SJSA1 (cell line): ENCODE measurements at regions not wholly inside any gene's neighbourhood (a gene's known extent, or its start where the extent isn't known, plus 50 kb on each side); places are given as distances from the start of the nearest gene placed in this dataset.
"Not testable (repeated sequence)": the region's sequence is repeated elsewhere in the genome, so short reads cannot be mapped to it uniquely, and the experiment has no call there.

Source experiments
- DNase-seq, 2 experiments: peaks; one replicate each; pipeline ENCODE4 v3.0.0-alpha.2; 2015 to 2020; ENCODE audit warnings: low spot score in 2 of 2, low read depth in 1 of 2
- H3K27ac ChIP-seq: fragments of 250-450 bp; sonication (Bioruptor Pico); 2 replicates; pipeline ENCODE4 v1.5.1; 2020; ENCODE audit warnings: mild to moderate bottlenecking, moderate library complexity
- H3K27me3 ChIP-seq: fragments of 250-450 bp; sonication (Bioruptor Pico); replicated peaks from 2 replicates; pipeline ENCODE4 v1.5.1; 2020; ENCODE audit warnings: mild to moderate bottlenecking, moderate library complexity
- H3K36me3 ChIP-seq: fragments of 250-450 bp; sonication (Bioruptor Pico); 2 replicates; pipeline ENCODE4 v1.5.1; 2020; ENCODE audit warnings: mild to moderate bottlenecking
- H3K4me1 ChIP-seq: fragments of 250-450 bp; sonication (Bioruptor Pico); replicated peaks from 2 replicates; pipeline ENCODE4 v1.6.1; 2021; ENCODE audit warnings: mild to moderate bottlenecking
- H3K4me3 ChIP-seq: fragments of 250-450 bp; sonication (Bioruptor Pico); 2 replicates; pipeline ENCODE4 v1.5.1; 2020; ENCODE audit warnings: mild to moderate bottlenecking
- H3K9me3 ChIP-seq: fragments of 250-450 bp; sonication (Bioruptor Pico); replicated peaks from 2 replicates; pipeline ENCODE4 v1.5.1; 2020; ENCODE audit warnings: mild to moderate bottlenecking

GRCh38 chr1:191427593-191427992 lies 730.7 kb upstream of the RGS18 start:
- Histone ChIP-seq H3K4me3 (no peak overlapping the region), H3K27me3 (no peaks in the 10 kb centered on the region), H3K36me3 (no peaks in the 10 kb centered on the region), H3K27ac (no peak overlapping the region), H3K9me3 (peaks cover 3% of the 10 kb centered on the region; the same call in 1 of the 2 replicates), H3K4me1 (no peaks in the 10 kb centered on the region)
- no peak for DNase-seq

GRCh38 chr1:191432817-191433216 lies 725.4 kb upstream of the RGS18 start:
- H3K9me3 ChIP-seq: peaks cover 9% of the 10 kb centered on the region; the same call in 1 of the 2 replicates
- no peak overlapping the region for H3K27ac ChIP-seq
- H3K27me3 ChIP-seq: no peaks in the 10 kb centered on the region
- DNase-seq: no peak
- no peaks in the 10 kb centered on the region for H3K4me1 ChIP-seq
- no peak overlapping the region for H3K4me3 ChIP-seq
- no peaks in the 10 kb centered on the region for H3K36me3 ChIP-seq

GRCh38 chr1:191438979-191439378 lies 719.3 kb upstream of the RGS18 start:
- Histone ChIP-seq H3K36me3 (no peaks in the 10 kb centered on the region), H3K9me3 (0 out of 2 replicates have a peak, but pooled peaks cover 5% of the 10 kb centered on the region), H3K4me3 (no peak overlapping the region), H3K27me3 (no peaks in the 10 kb centered on the region), H3K4me1 (no peaks in the 10 kb centered on the region), H3K27ac (no peak overlapping the region)
- DNase-seq: no peak

GRCh38 chr1:191448279-191448678 lies 710.0 kb upstream of the RGS18 start:
- not testable (repeated sequence) for H3K27me3 ChIP-seq, DNase-seq, H3K27ac ChIP-seq, H3K4me3 ChIP-seq, H3K4me1 ChIP-seq, H3K36me3 ChIP-seq, H3K9me3 ChIP-seq

GRCh38 chr1:191452586-191452985 lies 705.7 kb upstream of the RGS18 start:
- Histone ChIP-seq H3K36me3 (no peaks in the 10 kb centered on the region), H3K27ac (no peak overlapping the region), H3K4me1 (no peaks in the 10 kb centered on the region), H3K4me3 (no peak overlapping the region), H3K9me3 (no peaks in the 10 kb centered on the region), H3K27me3 (no peaks in the 10 kb centered on the region)
- no peak for DNase-seq

- no peaks in the 10 kb centered on the region for H3K36me3 ChIP-seq
- no peak overlapping the region for H3K27ac ChIP-seq
- H3K9me3 ChIP-seq: no peaks in the 10 kb centered on the region
- H3K4me1 ChIP-seq: no peaks in the 10 kb centered on the region
- no peaks in the 10 kb centered on the region for H3K27me3 ChIP-seq
- H3K4me3 ChIP-seq: no peak overlapping the region
- no peak for DNase-seq
Observed at GRCh38 chr1:191453487-191453886, 704.8 kb upstream of the RGS18 start.

- 0 out of 2 replicates have a peak, but pooled peaks cover 1% of the 10 kb centered on the region for H3K9me3 ChIP-seq
- no peak for DNase-seq
- no peak overlapping the region for H3K27ac ChIP-seq
- no peaks in the 10 kb centered on the region for H3K4me1 ChIP-seq
- no peak overlapping the region for H3K4me3 ChIP-seq
- no peaks in the 10 kb centered on the region for H3K27me3 ChIP-seq
- no peaks in the 10 kb centered on the region for H3K36me3 ChIP-seq
Observed at GRCh38 chr1:191457889-191458288, 700.4 kb upstream of the RGS18 start.

- no peaks in the 10 kb centered on the region for H3K27me3 ChIP-seq
- DNase-seq: no peak
- H3K27ac ChIP-seq: no peak overlapping the region
- no peaks in the 10 kb centered on the region for H3K4me1 ChIP-seq
- H3K9me3 ChIP-seq: 0 out of 2 replicates have a peak, but pooled peaks cover 3% of the 10 kb centered on the region
- no peaks in the 10 kb centered on the region for H3K36me3 ChIP-seq
- no peak overlapping the region for H3K4me3 ChIP-seq
Observed at GRCh38 chr1:191460234-191460633, 698.0 kb upstream of the RGS18 start.

GRCh38 chr1:191483988-191484387 lies 674.3 kb upstream of the RGS18 start:
- Histone ChIP-seq H3K27me3 (no peaks in the 10 kb centered on the region), H3K4me1 (no peaks in the 10 kb centered on the region), H3K9me3 (no peaks in the 10 kb centered on the region), H3K27ac (no peak overlapping the region), H3K36me3 (no peaks in the 10 kb centered on the region), H3K4me3 (no peak overlapping the region)
- no peak for DNase-seq

- no peak overlapping the region for H3K4me3 ChIP-seq
- no peaks in the 10 kb centered on the region for H3K27me3 ChIP-seq
- no peaks in the 10 kb centered on the region for H3K4me1 ChIP-seq
- no peaks in the 10 kb centered on the region for H3K36me3 ChIP-seq
- H3K27ac ChIP-seq: no peak overlapping the region
- DNase-seq: no peak
- H3K9me3 ChIP-seq: no peaks in the 10 kb centered on the region
Observed at GRCh38 chr1:191490303-191490702, 668.0 kb upstream of the RGS18 start.

- H3K27ac ChIP-seq: no peak overlapping the region
Observed at GRCh38 chr1:191495040-191495439, 663.2 kb upstream of the RGS18 start.

GRCh38 chr1:191498318-191498717 lies 659.9 kb upstream of the RGS18 start:
- Histone ChIP-seq H3K4me1 (no peaks in the 10 kb centered on the region), H3K36me3 (no peaks in the 10 kb centered on the region), H3K27ac (no peak overlapping the region), H3K27me3 (no peaks in the 10 kb centered on the region), H3K4me3 (no peak overlapping the region), H3K9me3 (peaks cover 7% of the 10 kb centered on the region; the same call in 1 of the 2 replicates)
- DNase-seq: no peak

More at GRCh38 chr1:191495040-191495439, 663.2 kb upstream of the RGS18 start:
- Histone ChIP-seq H3K9me3 (peaks cover 4% of the 10 kb centered on the region; the same call in 1 of the 2 replicates), H3K4me1 (no peaks in the 10 kb centered on the region), H3K36me3 (no peaks in the 10 kb centered on the region), H3K27me3 (no peaks in the 10 kb centered on the region), H3K4me3 (no peak overlapping the region)
- DNase-seq: no peak

GRCh38 chr1:191498825-191499224 lies 659.4 kb upstream of the RGS18 start:
- DNase-seq: no peak
- Histone ChIP-seq H3K4me1 (no peaks in the 10 kb centered on the region), H3K27me3 (no peaks in the 10 kb centered on the region), H3K36me3 (no peaks in the 10 kb centered on the region), H3K27ac (no peak overlapping the region), H3K4me3 (no peak overlapping the region), H3K9me3 (peaks cover 7% of the 10 kb centered on the region; the same call in 1 of the 2 replicates)

GRCh38 chr1:191504999-191505398 lies 653.3 kb upstream of the RGS18 start:
- DNase-seq: no peak
- Histone ChIP-seq H3K9me3 (peaks cover 3% of the 10 kb centered on the region; the same call in 1 of the 2 replicates), H3K36me3 (no peaks in the 10 kb centered on the region), H3K27me3 (no peaks in the 10 kb centered on the region), H3K4me3 (no peak overlapping the region), H3K4me1 (no peaks in the 10 kb centered on the region), H3K27ac (no peak overlapping the region)

- Histone ChIP-seq H3K36me3 (no peaks in the 10 kb centered on the region), H3K4me1 (no peaks in the 10 kb centered on the region), H3K9me3 (no peaks in the 10 kb centered on the region; the same call in 1 of the 2 replicates), H3K4me3 (no peak overlapping the region), H3K27ac (no peak overlapping the region), H3K27me3 (no peaks in the 10 kb centered on the region)
- no peak for DNase-seq
Observed at GRCh38 chr1:191508239-191508638, 650.0 kb upstream of the RGS18 start.
